HL-60 (cell line): ENCODE measurements at regions not wholly inside any gene's neighbourhood (a gene's known extent, or its start where the extent isn't known, plus 50 kb on each side); places are given as distances from the start of the nearest gene placed in this dataset.

ENCODE experiments used
- DNase-seq, 2 experiments: peaks; one replicate each; pipeline ENCODE4 v3.0.0-alpha.2; 2010 to 2020; ENCODE audit warnings: low read depth in 1 of 2, low spot score in 1 of 2
- H3K27ac ChIP-seq: fragments of 250-450 bp; sonication (Bioruptor Pico); replicated peaks from 2 replicates; pipeline ENCODE4 v1.5.1; 2020; ENCODE audit warnings: mild to moderate bottlenecking, moderate library complexity
- H3K27me3 ChIP-seq: fragments of 250-450 bp; sonication (Bioruptor Pico); 2 replicates; pipeline ENCODE4 v1.5.1; 2021; ENCODE audit warnings: mild to moderate bottlenecking, moderate library complexity; ENCODE audit not compliant: insufficient read depth, poor library complexity, severe bottlenecking
- H3K4me3 ChIP-seq: replicated peaks from 2 replicates; pipeline ENCODE4 v1.5.1; 2011; ENCODE audit warnings: mild to moderate bottlenecking, control low read depth, low read length; ENCODE audit not compliant: insufficient read depth
- GABPA ChIP-seq: IDR thresholded peaks from 2 replicates; pipeline ENCODE4 v1.6.1; 2012; ENCODE audit warnings: low read depth
- POLR2AphosphoS5 ChIP-seq: IDR thresholded peaks from 2 replicates; pipeline ENCODE4 v1.6.1; 2012; ENCODE audit warnings: low read depth
- SPI1 ChIP-seq: IDR thresholded peaks from 2 replicates; pipeline ENCODE4 v1.6.1; 2012; ENCODE audit warnings: low read depth, mild to moderate bottlenecking, borderline replicate concordance
- TF ChIP-seq, protein P1 (sequence below): IDR thresholded peaks from 2 replicates; pipeline ENCODE4 v1.6.1; 2012; ENCODE audit warnings: low read depth; ENCODE audit not compliant: insufficient replicate concordance
- TF ChIP-seq, protein P2 (sequence below): IDR thresholded peaks from one replicate; pipeline ENCODE4 v1.5.1; 2011; ENCODE audit warnings: low read length, control low read depth, inconsistent platforms; ENCODE audit not compliant: insufficient read depth

DNA sequence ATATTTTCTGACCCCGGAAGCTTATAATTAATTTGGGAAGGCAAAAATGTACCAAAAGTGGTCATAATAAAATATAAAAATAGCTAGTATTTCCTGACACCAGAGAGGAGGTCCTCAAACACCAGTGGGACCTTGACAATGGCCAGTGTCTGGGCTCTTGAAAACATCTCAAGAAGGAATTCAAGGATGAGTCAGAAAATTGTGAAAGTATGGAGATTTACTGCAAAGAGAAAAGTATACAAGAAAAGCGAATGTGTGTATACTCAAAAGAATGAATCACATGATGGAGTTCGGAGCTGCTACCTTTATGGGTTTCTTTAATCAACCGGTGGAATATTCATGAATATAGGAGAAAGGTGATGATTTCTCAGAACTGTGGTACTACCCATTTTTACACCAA is 1709.0 kb upstream of the WWC1 start:
- no peaks in the 10 kb centered on the region for H3K27me3 ChIP-seq
- no peak for DNase-seq
- H3K4me3 ChIP-seq = no peak overlapping the region
- H3K27ac ChIP-seq = no peak overlapping the region
- TF ChIP-seq, protein P1, sequence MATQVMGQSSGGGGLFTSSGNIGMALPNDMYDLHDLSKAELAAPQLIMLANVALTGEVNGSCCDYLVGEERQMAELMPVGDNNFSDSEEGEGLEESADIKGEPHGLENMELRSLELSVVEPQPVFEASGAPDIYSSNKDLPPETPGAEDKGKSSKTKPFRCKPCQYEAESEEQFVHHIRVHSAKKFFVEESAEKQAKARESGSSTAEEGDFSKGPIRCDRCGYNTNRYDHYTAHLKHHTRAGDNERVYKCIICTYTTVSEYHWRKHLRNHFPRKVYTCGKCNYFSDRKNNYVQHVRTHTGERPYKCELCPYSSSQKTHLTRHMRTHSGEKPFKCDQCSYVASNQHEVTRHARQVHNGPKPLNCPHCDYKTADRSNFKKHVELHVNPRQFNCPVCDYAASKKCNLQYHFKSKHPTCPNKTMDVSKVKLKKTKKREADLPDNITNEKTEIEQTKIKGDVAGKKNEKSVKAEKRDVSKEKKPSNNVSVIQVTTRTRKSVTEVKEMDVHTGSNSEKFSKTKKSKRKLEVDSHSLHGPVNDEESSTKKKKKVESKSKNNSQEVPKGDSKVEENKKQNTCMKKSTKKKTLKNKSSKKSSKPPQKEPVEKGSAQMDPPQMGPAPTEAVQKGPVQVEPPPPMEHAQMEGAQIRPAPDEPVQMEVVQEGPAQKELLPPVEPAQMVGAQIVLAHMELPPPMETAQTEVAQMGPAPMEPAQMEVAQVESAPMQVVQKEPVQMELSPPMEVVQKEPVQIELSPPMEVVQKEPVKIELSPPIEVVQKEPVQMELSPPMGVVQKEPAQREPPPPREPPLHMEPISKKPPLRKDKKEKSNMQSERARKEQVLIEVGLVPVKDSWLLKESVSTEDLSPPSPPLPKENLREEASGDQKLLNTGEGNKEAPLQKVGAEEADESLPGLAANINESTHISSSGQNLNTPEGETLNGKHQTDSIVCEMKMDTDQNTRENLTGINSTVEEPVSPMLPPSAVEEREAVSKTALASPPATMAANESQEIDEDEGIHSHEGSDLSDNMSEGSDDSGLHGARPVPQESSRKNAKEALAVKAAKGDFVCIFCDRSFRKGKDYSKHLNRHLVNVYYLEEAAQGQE = no peak
- TF ChIP-seq SPI1 (no peak), POLR2AphosphoS5 (no peak), GABPA (no peak)
- TF ChIP-seq, protein P2, sequence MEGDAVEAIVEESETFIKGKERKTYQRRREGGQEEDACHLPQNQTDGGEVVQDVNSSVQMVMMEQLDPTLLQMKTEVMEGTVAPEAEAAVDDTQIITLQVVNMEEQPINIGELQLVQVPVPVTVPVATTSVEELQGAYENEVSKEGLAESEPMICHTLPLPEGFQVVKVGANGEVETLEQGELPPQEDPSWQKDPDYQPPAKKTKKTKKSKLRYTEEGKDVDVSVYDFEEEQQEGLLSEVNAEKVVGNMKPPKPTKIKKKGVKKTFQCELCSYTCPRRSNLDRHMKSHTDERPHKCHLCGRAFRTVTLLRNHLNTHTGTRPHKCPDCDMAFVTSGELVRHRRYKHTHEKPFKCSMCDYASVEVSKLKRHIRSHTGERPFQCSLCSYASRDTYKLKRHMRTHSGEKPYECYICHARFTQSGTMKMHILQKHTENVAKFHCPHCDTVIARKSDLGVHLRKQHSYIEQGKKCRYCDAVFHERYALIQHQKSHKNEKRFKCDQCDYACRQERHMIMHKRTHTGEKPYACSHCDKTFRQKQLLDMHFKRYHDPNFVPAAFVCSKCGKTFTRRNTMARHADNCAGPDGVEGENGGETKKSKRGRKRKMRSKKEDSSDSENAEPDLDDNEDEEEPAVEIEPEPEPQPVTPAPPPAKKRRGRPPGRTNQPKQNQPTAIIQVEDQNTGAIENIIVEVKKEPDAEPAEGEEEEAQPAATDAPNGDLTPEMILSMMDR = no peak

DNA sequence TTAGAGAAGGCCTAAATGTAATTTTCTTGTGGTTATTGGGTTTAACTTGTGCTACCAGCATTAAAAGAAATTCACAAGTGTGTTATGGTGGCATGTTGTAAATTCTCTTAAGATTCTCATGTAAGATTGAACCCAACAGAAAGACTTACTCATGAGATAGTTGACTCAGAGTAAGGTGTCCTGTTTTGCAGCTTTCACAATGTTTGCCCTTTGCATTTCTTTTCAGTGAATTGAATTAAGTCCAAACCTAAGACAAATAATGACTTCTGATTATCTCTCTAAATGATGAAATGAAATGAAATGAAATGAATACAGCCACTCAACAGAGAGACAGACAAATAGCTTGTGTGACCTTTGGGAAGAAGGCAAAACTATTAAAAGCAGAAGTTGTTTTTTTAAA is 1696.9 kb upstream of the WWC1 start:
- Histone ChIP-seq H3K4me3 (no peak overlapping the region), H3K27me3 (no peaks in the 10 kb centered on the region), H3K27ac (peak overlapping the region; percentile 52)
- TF ChIP-seq, protein P2 = no peak
- TF ChIP-seq GABPA (no peak), POLR2AphosphoS5 (no peak), SPI1 (no peak)
- TF ChIP-seq, protein P1 = no peak
- DNase-seq = no peak

DNA sequence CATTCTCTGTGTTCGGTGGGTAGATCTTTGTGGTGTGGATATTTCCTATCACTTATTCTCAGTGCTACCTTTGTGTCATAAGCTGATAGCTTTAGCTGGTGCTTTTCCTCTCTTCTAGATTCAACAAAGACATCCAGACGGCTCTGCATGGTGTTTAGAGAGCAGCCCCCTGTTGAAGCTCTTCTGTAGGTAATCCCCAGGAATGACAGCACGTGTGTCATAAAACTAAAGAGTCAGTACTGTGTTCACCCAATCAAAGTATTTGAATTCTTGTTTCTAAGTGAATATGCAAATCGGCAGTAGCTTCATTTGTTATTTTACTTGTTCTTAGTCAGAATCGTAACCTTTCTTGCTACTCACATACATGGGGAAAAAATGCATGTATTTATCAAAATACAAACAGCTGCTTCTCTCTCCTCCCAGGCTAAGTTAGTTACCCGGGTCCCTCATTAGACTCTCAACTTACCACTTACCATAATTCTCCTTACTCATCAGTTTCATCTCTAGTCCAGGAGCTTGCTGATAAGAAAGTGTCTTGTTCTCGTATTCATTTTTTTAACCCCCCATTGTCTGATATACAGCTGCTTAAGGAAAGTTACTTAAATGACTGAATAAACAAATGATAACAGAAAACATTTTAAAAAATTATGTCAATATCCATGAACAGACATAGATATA is 1696.0 kb upstream of the WWC1 start:
- H3K27me3 ChIP-seq = no peaks in the 10 kb centered on the region
- peak overlapping the region; percentile 52 for H3K27ac ChIP-seq
- DNase-seq = no peak
- TF ChIP-seq SPI1 = no peak
- TF ChIP-seq, protein P2 = no peak
- TF ChIP-seq, protein P1 = no peak
- TF ChIP-seq GABPA = no peak
- no peak for TF ChIP-seq POLR2AphosphoS5
- H3K4me3 ChIP-seq = no peak overlapping the region
